HepG2 (cell line): ENCODE measurements at regions not wholly inside any gene's neighbourhood (a gene's known extent, or its start where the extent isn't known, plus 50 kb on each side); places are given as distances from the start of the nearest gene placed in this dataset.
A peak's percentile ranks its signal among the peaks of the same experiment; 100 is the strongest.

ENCODE experiments used
- GABPB1 ChIP-seq: IDR thresholded peaks from 2 replicates; pipeline ENCODE4 v1.6.1; 2016; ENCODE audit warnings: mild to moderate bottlenecking, missing genetic modification reagents, moderate library complexity, missing compliant biosample characterization
- HNF4G ChIP-seq, 2 experiments: sonication (generic) in 1 of 2; formaldehyde crosslinking in 1 of 2; IDR thresholded peaks; 2 replicates each; pipeline versions ENCODE4 v1.4.0 to v1.6.1; 2011 to 2020; ENCODE audit warnings: borderline replicate concordance in 2 of 2, low read depth in 2 of 2, mild to moderate bottlenecking in 2 of 2, low read length in 1 of 2, missing genetic modification reagents in 1 of 2, moderate library complexity in 1 of 2
- IKZF4 ChIP-seq: sonication (generic); formaldehyde crosslinking; IDR thresholded peaks from 2 replicates; pipeline ENCODE4 v1.5.1; 2020; ENCODE audit warnings: borderline replicate concordance, mild to moderate bottlenecking, low read depth, missing genetic modification reagents; ENCODE audit errors: not compliant biosample characterization
- MTA3 ChIP-seq: sonication (generic); formaldehyde crosslinking; IDR thresholded peaks from 2 replicates; pipeline ENCODE4 v1.4.0; 2020; ENCODE audit warnings: missing genetic modification reagents
- MTF1 ChIP-seq: sonication (generic); formaldehyde crosslinking; IDR thresholded peaks from 2 replicates; pipeline ENCODE4 v1.5.0; 2020; ENCODE audit warnings: missing genetic modification reagents
- NCOA5 ChIP-seq: sonication (generic); formaldehyde crosslinking; IDR thresholded peaks from 2 replicates; pipeline ENCODE4 v1.4.0; 2020; ENCODE audit warnings: missing genetic modification reagents
- PHB2 ChIP-seq: fragments of 450-650 bp; IDR thresholded peaks from 2 replicates; pipeline ENCODE4 v1.6.1; 2018; ENCODE audit not compliant: partially characterized antibody
- PRMT3 ChIP-seq: sonication (generic); formaldehyde crosslinking; IDR thresholded peaks from 2 replicates; pipeline ENCODE4 v1.8.1; 2022; ENCODE audit warnings: low read depth, mild to moderate bottlenecking, moderate library complexity, missing genetic modification reagents, borderline replicate concordance
- RNF2 ChIP-seq: fragments of 450-650 bp; conservative IDR thresholded peaks from 2 replicates; pipeline ENCODE4 v1.6.1; 2016; ENCODE audit warnings: low read depth
- RXRA ChIP-seq: sonication (generic); formaldehyde crosslinking; IDR thresholded peaks from 2 replicates; pipeline ENCODE4 v1.5.1; 2020; ENCODE audit warnings: missing genetic modification reagents
- SP140L ChIP-seq: sonication (generic); formaldehyde crosslinking; IDR thresholded peaks from 2 replicates; pipeline ENCODE4 v1.4.0; 2020; ENCODE audit warnings: missing genetic modification reagents, borderline replicate concordance
- THAP11 ChIP-seq: IDR thresholded peaks from 2 replicates; pipeline ENCODE4 v1.6.1; 2016; ENCODE audit warnings: missing biosample characterization, missing genetic modification reagents
- THYN1 ChIP-seq: sonication (generic); formaldehyde crosslinking; IDR thresholded peaks from 2 replicates; pipeline ENCODE4 v1.8.1; 2023; ENCODE audit warnings: low read depth, mild to moderate bottlenecking, moderate library complexity, missing genetic modification reagents, borderline replicate concordance
- ZBTB21 ChIP-seq: sonication (generic); formaldehyde crosslinking; IDR thresholded peaks from 2 replicates; pipeline ENCODE4 v1.4.0; 2020; ENCODE audit warnings: missing genetic modification reagents
- ZC3H13 ChIP-seq: sonication (generic); formaldehyde crosslinking; IDR thresholded peaks from 2 replicates; pipeline ENCODE4 v1.8.1; 2023; ENCODE audit warnings: mild to moderate bottlenecking, missing genetic modification reagents, moderate library complexity
- ZFP41 ChIP-seq: sonication (generic); formaldehyde crosslinking; IDR thresholded peaks from 2 replicates; pipeline ENCODE4 v1.4.0; 2020; ENCODE audit warnings: mild to moderate bottlenecking, missing genetic modification reagents, borderline replicate concordance
- ZFP62 ChIP-seq: sonication (generic); formaldehyde crosslinking; IDR thresholded peaks from 2 replicates; pipeline ENCODE4 v1.4.0; 2020; ENCODE audit warnings: missing genetic modification reagents
- ZNF101 ChIP-seq: sonication (generic); formaldehyde crosslinking; IDR thresholded peaks from 2 replicates; pipeline ENCODE4 v1.4.0; 2020; ENCODE audit warnings: mild to moderate bottlenecking, low read depth, missing genetic modification reagents, borderline replicate concordance
- ZNF20 ChIP-seq: sonication (generic); formaldehyde crosslinking; IDR thresholded peaks from 2 replicates; pipeline ENCODE4 v1.4.0; 2020; ENCODE audit warnings: mild to moderate bottlenecking, moderate library complexity, missing genetic modification reagents
- ZNF709 ChIP-seq: sonication (generic); formaldehyde crosslinking; IDR thresholded peaks from 2 replicates; pipeline ENCODE4 v1.5.0; 2020; ENCODE audit warnings: mild to moderate bottlenecking, missing genetic modification reagents
- TF ChIP-seq, protein P1 (sequence below): sonication (generic); formaldehyde crosslinking; IDR thresholded peaks from 2 replicates; pipeline ENCODE4 v1.8.1; 2022; ENCODE audit warnings: low read depth, mild to moderate bottlenecking, missing genetic modification reagents
- TF ChIP-seq, protein P2 (sequence below): IDR thresholded peaks from 2 replicates; pipeline ENCODE4 v1.6.1; 2016; ENCODE audit warnings: low read depth, control low read depth
- TF ChIP-seq, protein P3 (sequence below): IDR thresholded peaks from 2 replicates; pipeline ENCODE4 v1.6.1; 2012; ENCODE audit warnings: inconsistent platforms
- TF ChIP-seq, protein P4 (sequence below): sonication (generic); formaldehyde crosslinking; IDR thresholded peaks from 2 replicates; pipeline ENCODE4 v1.5.1; 2020; ENCODE audit warnings: mild to moderate bottlenecking, moderate library complexity, missing genetic modification reagents

DNA sequence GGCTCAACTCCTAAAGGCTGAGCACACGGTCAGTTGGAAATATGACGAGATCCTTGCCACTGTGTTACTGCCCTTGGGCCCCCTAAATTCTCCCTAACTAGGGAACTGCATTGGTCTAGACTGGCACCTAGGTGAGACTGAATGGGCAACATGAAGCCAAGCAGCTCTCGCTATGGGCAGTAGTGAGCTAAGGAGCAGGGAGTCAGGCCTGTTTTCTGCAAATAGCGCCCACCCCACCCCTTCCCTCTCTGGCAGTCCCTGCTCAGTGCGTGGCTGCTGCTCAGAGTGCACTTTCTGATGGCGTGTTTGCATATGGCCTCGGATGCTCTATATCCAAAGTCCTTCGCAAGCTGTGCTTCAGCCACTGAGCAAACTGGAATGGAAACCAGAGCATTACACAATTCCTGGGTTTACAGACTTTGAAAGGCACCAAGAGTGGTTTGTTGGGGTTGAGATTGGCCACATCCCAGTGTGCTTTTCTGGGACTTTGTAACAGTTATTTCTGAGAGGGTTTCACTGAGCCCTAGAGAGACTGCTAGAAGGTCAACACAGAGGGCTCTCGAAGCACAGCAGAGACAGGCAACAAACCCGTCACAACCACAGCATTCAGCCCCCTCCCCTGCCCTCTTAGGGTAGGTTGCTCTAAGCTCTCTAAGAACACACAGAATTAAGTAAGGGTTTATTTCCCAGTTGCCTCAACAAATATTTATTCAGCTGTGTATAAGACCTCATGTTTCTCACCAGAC is 419.9 kb downstream of the STK39 start (continued):
- TF ChIP-seq, protein P1, sequence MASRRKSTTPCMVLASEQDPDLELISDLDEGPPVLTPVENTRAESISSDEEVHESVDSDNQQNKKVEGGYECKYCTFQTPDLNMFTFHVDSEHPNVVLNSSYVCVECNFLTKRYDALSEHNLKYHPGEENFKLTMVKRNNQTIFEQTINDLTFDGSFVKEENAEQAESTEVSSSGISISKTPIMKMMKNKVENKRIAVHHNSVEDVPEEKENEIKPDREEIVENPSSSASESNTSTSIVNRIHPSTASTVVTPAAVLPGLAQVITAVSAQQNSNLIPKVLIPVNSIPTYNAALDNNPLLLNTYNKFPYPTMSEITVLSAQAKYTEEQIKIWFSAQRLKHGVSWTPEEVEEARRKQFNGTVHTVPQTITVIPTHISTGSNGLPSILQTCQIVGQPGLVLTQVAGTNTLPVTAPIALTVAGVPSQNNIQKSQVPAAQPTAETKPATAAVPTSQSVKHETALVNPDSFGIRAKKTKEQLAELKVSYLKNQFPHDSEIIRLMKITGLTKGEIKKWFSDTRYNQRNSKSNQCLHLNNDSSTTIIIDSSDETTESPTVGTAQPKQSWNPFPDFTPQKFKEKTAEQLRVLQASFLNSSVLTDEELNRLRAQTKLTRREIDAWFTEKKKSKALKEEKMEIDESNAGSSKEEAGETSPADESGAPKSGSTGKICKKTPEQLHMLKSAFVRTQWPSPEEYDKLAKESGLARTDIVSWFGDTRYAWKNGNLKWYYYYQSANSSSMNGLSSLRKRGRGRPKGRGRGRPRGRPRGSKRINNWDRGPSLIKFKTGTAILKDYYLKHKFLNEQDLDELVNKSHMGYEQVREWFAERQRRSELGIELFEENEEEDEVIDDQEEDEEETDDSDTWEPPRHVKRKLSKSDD (CRISPR knock-in tag): peak; percentile 92; the same call in 1 of the 2 replicates
- no peak for TF ChIP-seq ZFP41 (CRISPR knock-in tag)
- TF ChIP-seq MTF1 (CRISPR knock-in tag): no peak; the same call in 1 of the 2 replicates
- TF ChIP-seq ZNF20: no peak
- TF ChIP-seq IKZF4 (CRISPR knock-in tag): no peak
- TF ChIP-seq ZFP62 (CRISPR knock-in tag): no peak
- peak; percentile 74; the same call in 1 of the 2 replicates for TF ChIP-seq ZC3H13 (CRISPR knock-in tag)
- TF ChIP-seq THYN1: 0 out of 2 replicates have a peak, but pooled peaks have one; percentile 62
- TF ChIP-seq GABPB1 (CRISPR knock-in tag): peak; percentile 53
- TF ChIP-seq PRMT3: peak; percentile 96
- no peak for TF ChIP-seq MTA3 (CRISPR knock-in tag)
- TF ChIP-seq SP140L (CRISPR knock-in tag): peak; percentile 72; the same call in 1 of the 2 replicates
- TF ChIP-seq ZNF709 (CRISPR knock-in tag): peak; percentile 94
- TF ChIP-seq, protein P2, sequence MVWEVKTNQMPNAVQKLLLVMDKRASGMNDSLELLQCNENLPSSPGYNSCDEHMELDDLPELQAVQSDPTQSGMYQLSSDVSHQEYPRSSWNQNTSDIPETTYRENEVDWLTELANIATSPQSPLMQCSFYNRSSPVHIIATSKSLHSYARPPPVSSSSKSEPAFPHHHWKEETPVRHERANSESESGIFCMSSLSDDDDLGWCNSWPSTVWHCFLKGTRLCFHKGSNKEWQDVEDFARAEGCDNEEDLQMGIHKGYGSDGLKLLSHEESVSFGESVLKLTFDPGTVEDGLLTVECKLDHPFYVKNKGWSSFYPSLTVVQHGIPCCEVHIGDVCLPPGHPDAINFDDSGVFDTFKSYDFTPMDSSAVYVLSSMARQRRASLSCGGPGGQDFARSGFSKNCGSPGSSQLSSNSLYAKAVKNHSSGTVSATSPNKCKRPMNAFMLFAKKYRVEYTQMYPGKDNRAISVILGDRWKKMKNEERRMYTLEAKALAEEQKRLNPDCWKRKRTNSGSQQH (CRISPR knock-in tag): no peak
- TF ChIP-seq, protein P3, sequence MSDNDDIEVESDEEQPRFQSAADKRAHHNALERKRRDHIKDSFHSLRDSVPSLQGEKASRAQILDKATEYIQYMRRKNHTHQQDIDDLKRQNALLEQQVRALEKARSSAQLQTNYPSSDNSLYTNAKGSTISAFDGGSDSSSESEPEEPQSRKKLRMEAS: peak; percentile 93
- TF ChIP-seq, protein P4, sequence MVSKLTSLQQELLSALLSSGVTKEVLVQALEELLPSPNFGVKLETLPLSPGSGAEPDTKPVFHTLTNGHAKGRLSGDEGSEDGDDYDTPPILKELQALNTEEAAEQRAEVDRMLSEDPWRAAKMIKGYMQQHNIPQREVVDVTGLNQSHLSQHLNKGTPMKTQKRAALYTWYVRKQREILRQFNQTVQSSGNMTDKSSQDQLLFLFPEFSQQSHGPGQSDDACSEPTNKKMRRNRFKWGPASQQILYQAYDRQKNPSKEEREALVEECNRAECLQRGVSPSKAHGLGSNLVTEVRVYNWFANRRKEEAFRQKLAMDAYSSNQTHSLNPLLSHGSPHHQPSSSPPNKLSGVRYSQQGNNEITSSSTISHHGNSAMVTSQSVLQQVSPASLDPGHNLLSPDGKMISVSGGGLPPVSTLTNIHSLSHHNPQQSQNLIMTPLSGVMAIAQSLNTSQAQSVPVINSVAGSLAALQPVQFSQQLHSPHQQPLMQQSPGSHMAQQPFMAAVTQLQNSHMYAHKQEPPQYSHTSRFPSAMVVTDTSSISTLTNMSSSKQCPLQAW (CRISPR knock-in tag): peak; percentile 95
- no peak for TF ChIP-seq PHB2
- peak; percentile 42; the same call in 1 of the 2 replicates for TF ChIP-seq NCOA5
- TF ChIP-seq HNF4G (IDR thresholded peaks at IDR 0.05; ENCODE audit: borderline replicate concordance, low read depth, low read length): peak; percentile 97
- peak; percentile 97 for TF ChIP-seq HNF4G (CRISPR knock-in tag; IDR thresholded peaks at IDR 0.05; ENCODE audit: borderline replicate concordance, low read depth)
- TF ChIP-seq THAP11 (CRISPR knock-in tag): peak; percentile 79
- TF ChIP-seq RXRA (CRISPR knock-in tag): peak; percentile 98
- TF ChIP-seq ZBTB21 (CRISPR knock-in tag): peak; percentile 26; the same call in 1 of the 2 replicates
- TF ChIP-seq ZNF101 (CRISPR knock-in tag): 0 out of 2 replicates have a peak, but pooled peaks have one; percentile 72
- TF ChIP-seq RNF2: peak; percentile 73
